ACHN (cell line): ENCODE measurements at regions not wholly inside any gene's neighbourhood (a gene's known extent, or its start where the extent isn't known, plus 50 kb on each side); places are given as distances from the start of the nearest gene placed in this dataset.

Experiments used
- DNase-seq: peaks from one replicate; pipeline ENCODE4 v3.0.0-alpha.2; 2015
- in situ Hi-C: cut with HindIII; loops from 2 replicates; pipeline ENCODE4 v1.10.0; 2017; ENCODE audit warnings: low sequenced_read_pairs, low pct_ligation_motif_present, low pct_unique_long_range_greater_than_20kb

DNA sequence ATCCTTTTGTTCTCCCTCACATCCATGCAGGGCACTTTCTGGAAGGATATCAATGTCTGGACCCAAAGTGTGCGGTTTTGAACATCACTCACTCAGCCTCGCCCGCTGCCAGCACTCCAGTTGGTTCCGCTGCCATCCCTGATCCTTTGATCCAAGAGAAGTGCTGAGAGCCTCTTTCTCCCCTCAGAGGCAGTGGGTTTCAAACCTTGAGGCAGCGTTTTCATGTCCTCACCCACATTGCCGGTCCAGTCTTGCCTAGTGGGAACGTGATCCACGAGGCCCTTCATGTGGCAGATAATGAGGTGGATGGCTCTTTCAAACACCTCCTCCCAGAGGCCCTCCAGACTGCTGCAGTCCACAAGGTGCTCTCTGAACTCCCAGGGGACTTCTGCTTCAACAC, 122.2 kb downstream of the ACTL8 start:
- DNase-seq, result no peak
- in situ Hi-C loops, result no loop called here

DNA sequence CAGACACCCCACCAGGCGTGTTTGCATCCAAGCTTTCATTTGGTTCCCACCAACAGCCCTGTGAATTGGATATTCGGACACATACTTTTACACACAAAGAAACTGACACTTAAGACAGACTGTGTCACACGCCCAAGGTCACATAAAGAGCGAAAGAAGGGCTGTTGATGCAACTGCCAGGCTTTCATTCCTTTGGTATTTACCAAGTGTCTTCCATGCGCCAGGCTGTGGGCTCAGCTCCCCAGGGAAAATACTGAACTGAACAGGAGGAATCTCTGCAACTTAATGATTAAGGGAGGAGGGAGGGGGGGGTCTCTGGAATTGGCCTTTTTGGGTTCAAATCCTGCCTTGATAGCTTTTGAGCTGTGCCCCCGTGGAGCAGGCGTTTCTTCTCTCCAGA, 122.8 kb downstream of the ACTL8 start:
- no peak for DNase-seq
- in situ Hi-C loops, result no loop called here

DNA sequence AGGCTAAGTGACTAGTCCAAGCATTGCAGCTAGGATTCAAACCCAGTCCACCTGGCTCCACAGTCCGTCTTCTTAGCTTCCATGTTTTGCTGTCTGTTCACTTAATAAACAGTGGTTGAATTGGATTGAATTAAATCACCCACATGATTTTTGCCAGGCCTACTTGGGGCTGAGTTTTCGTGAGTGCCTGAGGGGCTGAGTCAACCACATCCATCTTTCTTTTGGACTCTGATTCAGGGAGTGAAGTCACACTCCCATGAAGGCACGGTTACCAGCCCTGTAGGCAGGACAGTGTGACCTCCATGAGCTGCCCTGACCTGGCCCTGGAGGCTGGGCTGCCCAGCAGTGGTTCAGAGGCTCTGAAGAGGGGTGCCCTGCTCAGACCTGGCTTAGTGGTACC, 123.7 kb downstream of the ACTL8 start:
- DNase-seq, result peak; percentile 19
- in situ Hi-C loops, result no loop called here

DNA sequence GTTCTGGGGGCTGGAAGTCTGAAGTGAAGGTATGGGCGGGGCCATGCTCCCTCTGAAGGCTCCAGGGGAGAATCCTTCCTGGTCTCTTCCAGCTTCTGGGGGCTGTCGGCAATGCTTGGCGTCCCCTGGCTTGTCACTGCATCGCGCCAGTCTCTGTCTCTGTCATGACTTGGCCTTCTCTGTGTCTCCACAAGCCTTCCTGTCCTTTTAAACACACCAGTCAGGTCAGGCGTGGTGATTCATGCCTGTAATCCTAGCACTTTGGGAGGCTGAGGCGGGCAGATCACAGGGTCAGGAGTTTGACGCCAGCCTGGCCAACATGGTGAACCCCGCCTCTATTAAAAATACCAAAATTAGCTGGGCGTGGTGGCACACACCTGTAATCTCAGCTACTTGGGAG, 125.3 kb downstream of the ACTL8 start:
- DNase-seq, result no peak
- in situ Hi-C loops, result no loop called here

DNA sequence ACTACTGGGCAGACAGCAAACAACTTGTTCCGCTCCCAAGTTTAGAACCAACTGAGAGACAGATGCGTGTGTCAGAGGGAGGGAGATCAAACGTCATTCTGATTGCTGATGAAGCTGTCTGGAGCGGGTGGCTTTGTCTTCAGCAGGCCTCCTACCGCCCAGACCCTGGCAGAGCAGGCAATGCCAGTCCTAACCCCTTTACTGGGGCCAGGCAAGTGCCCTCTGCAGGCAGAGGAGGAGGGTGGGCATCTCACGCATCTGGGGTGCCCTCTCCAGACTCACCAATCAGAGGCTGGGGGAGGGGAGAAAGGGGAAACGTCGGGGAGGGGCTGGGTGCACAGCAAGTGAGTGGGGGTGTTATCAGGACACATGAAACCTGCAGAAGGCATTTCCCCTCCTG, 126.6 kb downstream of the ACTL8 start:
- in situ Hi-C loops, result no loop called here
- DNase-seq, result no peak

DNA sequence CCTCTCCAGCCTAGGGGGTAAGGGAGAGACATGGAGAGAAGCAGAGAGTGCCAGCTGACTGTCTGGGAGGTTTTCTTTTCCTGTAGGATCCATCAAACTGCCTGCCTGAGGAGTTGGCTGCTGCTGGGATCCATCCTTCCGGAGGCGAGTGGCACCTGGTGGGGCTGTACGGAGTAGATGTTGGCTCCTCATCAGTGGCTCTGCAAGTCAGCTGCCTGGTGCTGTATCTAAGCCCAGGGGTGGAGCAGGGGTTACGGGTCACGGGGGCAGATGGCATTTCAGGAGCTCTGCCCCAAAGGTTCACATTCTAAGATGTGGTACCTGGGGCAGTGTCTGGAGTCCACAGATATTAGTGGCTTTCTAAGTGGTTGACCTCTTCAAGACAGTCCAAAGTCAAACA, 128.0 kb downstream of the ACTL8 start:
- no peak for DNase-seq
- in situ Hi-C loops, result no loop called here

DNA sequence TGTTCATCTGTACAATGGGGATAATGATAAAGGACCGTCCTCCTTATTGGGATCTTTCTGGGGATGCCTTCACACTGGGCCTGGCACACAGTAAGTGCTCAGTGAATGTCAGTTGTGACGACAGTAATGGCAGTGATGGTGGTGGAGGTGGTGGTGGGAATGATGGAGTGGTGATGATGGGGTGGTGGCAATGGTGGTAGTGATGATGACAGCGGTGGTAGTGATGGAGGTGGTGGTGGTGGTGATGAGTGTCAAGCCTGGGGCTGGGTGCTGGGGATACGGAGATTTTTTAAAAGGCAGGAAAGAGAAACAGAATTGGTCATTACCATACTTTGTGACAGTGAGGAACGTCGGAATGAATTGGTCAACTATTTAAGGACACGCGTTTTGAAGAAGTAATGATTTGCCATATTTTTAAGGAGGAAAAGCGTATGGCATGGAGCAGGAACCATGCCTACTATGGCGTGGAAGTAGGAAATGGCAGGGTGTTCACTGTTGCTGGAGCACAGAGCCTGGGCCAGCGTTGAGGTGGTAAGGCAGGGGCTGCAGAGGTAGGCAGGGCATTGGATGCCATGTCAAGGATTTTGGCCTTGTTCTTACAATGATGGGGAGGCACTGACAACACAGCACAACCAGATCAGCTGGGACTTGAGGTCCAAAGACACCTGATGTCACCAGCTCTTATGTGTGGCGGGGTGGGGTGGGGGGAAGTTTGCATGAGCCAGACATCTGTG, 128.7 kb downstream of the ACTL8 start:
- DNase-seq, result no peak
- in situ Hi-C loops, result no loop called here

DNA sequence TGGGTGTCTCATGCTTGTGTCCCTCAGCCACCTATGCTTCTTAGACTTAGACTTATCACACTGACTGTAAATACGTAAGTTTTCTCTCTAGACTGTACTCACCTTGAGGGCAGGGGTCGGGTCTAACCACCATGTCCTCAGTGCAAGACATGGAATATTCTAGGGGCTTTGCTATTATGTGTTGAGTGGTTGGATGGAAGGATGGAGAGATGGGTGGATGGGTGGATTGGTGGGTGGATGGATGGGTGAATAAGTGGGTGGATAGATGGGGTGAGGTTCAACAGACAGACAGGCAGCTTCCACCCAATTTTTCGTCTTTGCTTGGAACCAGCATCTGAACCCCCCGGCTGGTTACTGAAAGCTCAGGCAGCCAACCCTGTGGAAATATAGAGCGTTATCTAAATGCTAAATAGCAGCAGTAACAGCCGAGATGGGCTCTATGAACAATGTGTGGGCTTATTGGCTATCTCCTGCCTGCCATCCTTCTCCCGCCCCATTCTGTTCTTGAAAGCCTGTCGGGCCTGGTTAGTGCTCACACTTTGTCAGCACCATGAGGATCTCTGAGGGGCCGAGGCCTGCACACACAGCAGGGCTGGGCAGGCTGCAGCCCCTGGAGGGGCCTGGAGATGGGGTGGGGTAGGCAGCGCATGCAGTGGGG, 130.7 kb downstream of the ACTL8 start:
- in situ Hi-C loops, result no loop called here
- no peak for DNase-seq

DNA sequence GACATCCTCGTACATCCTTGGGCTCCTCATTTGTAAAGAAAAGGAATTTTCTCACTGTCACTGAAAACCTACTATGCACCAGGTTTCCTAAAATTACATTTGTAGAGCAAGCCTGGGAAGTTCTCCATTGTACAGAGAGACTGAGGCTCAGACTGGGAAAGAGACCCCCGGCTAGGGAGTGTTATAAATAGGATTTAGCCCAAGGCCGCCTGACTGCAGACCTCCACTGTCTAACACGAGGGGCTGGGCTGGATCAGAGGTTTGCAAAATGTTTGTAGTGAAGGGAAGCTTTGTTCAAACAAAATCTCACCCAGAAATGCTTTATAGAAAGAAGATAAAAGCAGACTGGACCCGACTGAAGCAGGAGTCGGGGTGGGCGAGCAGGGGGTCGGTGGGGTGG, 131.3 kb downstream of the ACTL8 start:
- no peak for DNase-seq
- in situ Hi-C loops, result no loop called here

DNA sequence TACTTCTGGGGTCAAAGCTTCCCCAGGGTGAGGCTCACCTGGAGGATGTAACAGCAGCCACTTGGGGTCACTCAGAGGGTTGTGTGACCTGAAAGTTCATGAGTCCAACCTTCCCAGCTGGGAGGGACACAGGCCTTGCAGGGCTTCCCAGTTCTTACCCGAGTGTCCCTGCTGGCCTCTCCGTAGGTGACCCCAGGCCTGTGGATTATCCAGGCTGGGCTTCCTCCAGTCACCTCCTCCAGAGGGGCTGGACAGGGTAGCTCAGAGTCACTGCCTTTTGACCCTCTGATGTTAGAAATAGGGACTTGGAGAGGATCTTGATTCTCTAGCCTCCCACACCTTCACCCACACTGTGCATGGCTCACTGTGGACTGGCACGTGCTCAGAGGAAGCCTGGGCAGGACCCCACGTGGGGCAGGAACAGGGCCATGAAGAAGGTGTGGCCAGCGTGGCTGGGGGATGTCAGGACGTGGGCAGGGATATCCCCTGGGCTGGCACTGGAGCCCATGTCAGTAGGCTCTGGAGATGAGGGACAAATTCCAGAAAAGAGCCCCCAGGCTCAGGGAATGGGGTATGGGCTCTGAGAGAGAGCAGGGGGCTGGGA, 131.8 kb downstream of the ACTL8 start:
- no peak for DNase-seq
- in situ Hi-C loops, result no loop called here

DNA sequence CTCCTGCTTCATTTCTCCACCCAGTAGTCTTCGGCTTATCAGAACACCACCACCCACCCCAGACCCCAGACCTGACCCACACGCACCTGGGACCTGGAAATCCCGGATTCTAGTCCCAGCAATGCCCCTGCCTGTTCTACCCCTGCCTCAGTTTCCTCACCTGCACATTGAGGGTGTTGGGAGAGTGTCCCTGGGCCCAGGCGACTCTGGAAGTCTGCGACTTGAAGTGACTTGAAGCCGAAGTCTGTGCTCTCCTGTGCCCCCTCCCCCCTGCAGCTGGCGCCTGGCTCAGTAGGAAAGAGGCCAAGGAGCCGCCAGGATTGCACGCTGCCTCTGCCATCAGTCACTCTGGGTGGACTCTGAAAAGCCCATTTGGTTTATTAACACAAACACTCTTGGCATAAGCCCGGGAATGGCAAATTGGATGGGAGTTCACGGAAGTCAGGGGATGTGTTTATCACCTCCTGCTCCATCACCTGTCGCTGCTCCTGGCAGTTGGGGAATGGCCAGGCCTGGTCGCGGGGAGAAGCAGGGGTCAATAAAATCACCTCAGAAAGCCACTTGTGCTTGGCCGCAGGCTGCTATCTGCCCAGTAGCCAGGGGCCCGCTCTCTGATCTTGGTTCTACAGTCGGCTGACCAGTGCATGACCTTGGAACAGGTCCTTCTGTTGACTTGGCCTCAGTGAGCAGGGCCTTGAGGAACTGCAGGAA, 132.7 kb downstream of the ACTL8 start:
- in situ Hi-C loops, result no loop called here
- no peak for DNase-seq

DNA sequence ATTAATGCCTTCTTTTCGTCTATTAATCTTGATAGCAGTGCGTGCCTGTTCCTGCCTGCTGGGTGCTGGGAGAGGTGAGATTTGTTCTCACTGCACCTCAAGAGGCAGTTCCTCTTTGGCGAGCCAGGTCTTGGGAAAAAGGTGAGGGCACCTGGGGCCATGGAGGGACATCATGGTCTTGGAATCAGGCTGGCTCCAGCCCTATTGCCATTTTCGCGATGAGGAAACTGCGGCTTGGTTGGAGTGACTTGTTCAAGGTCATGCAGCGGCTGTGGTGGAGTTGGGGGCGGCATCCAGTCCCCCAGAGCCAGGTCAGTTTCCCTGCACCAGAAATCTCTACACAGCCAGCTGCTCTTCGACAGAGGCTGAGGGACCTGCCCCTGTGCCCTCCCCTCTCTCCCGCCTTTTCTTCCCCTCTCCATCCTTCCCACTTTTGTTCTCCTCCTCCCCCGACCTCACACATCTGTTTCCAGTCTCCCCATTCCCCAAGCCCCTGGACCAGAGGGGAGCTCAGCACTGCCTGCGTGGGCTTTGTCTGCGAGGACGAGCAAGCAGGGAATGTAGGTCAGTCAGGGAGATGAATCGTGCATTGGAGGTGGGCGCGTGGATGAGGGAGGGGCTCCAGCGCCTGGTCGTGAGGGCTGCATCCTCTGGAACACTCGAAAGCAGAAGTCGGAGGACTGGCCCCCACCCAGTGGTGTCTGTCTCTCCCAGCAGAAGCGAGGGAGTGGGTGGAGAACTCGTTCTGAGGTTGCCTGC, 135.1 kb downstream of the ACTL8 start:
- no peak for DNase-seq
- in situ Hi-C loops, result no loop called here

DNA sequence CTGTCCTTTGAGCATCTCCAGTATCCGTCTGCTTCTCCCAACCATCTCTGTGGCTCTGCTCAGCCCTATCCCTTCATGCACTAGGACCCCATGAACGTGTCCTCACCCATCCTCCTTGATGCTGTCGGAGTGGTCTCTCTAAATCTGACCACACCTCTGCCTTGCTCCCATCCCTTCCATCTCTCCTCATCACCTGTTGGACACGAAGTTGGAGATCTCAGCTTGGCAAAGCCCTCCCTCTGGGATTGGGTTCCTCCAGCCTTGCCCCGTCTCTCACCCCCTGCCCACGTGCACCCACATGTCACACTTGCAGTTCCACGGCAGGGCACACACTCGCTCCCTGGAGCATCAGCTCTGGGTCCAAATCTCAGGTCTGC, 135.7 kb downstream of the ACTL8 start:
- DNase-seq, result no peak
- in situ Hi-C loops, result no loop called here

DNA sequence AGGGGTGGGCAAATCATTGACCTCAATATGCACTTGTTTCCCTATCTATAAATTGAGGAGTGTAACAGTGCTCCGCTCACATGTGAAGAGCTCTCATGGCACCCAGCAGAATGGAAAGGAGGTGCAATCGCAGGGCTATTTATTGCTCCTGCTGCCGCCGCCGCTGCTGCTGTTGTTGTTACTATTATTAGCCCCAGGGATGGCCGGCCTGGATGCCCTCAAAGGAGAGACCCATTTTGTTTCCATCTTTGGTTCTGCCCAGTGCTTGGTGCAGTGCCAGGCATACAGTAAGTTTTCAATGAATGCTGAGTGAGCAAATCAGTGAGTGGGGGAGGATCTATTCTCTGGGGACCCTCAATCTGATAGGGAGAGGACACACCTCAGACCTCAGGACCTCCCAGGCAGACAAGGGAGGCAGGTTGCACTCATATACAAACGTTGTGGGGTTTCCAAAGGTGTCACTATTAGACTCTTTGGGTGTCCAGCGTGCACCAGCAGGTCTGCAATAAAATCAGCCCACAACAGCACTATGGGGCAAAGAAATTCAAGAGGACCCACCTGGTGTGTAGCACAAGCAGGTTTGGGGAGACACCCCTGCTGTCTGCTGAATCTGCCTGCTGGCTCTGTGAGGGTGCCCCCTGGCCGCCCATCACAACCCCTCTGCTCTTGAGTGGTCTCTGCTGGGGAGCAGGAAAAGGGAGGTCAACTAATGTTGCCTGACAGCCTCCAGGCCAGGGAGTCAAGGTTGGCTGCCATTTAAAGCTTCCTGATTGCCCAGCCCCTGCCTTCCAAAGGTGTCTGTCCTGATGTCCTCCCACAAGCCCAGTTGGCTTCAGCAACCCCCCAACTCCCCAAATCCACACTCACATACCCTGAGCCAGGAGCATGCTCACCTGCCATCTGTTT, 136.3 kb downstream of the ACTL8 start:
- in situ Hi-C loops, result no loop called here
- no peak for DNase-seq

DNA sequence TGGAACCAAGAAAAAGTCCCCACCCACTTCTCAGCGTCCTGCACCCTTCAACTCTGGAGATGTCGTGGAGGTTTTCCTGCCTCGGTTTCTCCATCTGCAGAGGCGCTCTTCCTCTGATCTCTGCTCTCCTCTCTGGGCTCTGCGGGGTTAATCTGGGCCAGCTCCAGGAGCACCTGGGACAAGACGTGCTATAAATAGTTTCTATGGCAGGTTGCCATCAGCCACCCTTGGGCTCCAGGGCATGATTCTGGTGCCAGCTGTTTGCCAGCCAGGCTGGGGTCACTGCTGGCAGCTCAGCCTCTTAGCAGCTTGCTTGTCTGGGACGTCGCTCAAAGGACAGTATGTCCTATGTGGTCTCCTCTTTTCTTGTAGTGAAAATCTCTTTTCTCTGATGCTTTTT, 137.1 kb downstream of the ACTL8 start:
- no peak for DNase-seq
- in situ Hi-C loops, result no loop called here

DNA sequence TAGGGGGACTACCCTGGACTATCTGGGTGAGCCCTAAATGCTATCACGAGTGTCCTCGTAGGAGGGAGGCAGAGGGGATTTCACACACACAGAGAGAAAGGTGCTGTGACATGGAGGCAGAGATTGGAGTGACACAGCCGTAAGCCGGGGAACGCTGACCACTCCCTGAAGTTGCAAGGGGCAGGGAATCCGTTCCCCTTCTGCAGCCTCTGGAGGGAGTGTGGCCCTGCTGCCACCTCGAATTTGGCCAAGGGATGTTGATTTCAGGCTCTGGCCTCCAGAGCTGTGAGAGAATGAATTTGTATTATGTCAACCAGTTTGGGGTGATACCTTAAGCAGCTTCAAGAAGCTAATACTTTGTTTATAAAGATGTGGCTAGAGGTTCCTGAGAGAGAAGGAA, 137.7 kb downstream of the ACTL8 start:
- in situ Hi-C loops, result no loop called here
- no peak for DNase-seq

DNA sequence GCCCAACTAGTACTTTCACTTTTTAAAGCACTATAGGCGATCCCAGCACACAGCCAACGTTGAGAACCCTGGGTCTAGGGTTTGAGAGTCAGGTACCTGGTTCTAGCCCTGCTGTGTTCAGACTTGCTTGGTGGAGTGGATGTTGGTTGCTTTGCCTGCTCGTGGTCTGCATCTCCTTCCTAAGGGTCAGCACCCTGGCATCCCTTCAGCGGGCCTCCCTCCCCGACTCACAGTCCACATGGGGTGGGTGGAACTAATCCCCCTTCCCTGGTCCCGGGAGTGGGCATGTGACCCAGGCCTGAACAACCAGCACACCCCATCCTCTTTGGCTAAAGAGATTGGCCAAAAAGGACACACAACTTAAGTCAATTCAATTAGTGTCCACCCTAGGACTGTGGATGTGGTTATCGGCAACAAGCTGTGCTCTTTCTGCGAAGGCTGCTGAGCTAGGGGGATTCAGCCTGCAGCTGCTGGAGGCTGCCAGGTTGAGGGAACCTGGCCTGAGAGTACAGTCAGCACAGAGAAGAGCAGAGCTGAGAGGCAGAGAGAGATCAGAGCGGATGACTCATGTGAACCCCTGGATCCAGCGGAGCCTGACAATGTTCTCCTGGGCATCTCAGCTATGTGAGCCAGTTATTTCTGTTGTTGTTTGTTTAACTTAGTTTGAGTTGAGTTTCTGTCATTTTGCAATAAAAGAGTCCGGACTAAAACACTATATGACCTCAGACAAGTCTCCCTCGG, 138.9 kb downstream of the ACTL8 start:
- in situ Hi-C loops, result no loop called here
- peak; percentile 43 for DNase-seq
